ENCODE measurements at regions not wholly inside any gene's neighbourhood (a gene's known extent, or its start where the extent isn't known, plus 50 kb on each side); places are given as distances from the start of the nearest gene placed in this dataset.

DNA sequence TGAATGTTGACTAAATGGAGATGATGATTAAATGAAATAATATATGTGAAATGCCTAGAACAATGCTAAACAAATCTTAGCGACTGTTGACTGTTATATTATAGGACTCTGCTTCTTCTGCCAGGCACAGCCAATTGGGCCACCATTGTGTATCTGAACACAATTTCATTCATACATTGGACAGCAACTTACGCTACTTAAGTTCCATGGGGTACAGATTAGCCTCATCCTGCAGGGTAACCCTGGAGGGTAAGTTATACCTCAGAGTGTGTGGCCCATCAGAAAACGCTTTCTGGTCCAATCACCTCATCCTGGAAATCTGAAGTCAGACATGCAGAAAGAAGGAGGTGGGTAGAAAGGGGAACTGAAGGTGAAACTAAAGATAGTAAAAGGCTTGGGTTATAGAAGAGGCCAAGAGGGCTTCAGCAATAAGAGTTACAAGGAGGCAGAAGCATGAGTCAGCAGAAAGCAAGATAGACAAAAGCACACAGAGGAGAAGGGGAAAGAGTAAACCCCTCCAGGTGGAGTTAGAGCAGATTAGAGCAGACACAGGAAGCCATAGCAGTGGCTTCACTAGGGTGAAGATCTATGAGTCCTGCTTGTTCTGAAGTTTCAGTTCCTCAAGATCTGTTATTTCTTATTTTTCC is 119.3 kb upstream of the SLC24A5 start:
- no peaks in the 10 kb centered on the region for H3K36me3 ChIP-seq (ENCODE audit: insufficient read depth, low read length)
- FAIRE-seq (no peak), DNase-seq (ENCODE audit: low read depth) (no peak)
- H3K36me3 Mint-ChIP-seq (ENCODE audit: low read depth, unreplicated experiment): no peaks in the 10 kb centered on the region
- H3K27me3 Mint-ChIP-seq (ENCODE audit: low read depth, unreplicated experiment): peaks cover 10% of the 10 kb centered on the region
- H3K9ac ChIP-seq (ENCODE audit: low read length): no peak overlapping the region
- H4K20me1 ChIP-seq (ENCODE audit: insufficient read depth, low read length): no peaks in the 10 kb centered on the region
- peaks cover 2% of the 10 kb centered on the region for H3K4me1 Mint-ChIP-seq (ENCODE audit: low read depth, unreplicated experiment)
- no peaks in the 10 kb centered on the region for H3K9me3 ChIP-seq (ENCODE audit: insufficient read depth, low read depth, low read length)
- no peaks in the 10 kb centered on the region for H3K79me2 ChIP-seq (ENCODE audit: insufficient read depth, low read length)
- H3K4me3 ChIP-seq (ENCODE audit: insufficient read depth, low read depth, low read length): no peak overlapping the region
- TF ChIP-seq CTCF (IDR thresholded peaks at IDR 0.05; ENCODE audit: insufficient read depth, low read depth, low read length) (no peak), EZH2 (IDR thresholded peaks at IDR 0.05; ENCODE audit: insufficient read depth, low read length) (no peak)
- H3K4me2 ChIP-seq (ENCODE audit: low read length): no peak overlapping the region
- H2AFZ ChIP-seq (ENCODE audit: low read depth, low read length): no peak overlapping the region
- H3K27ac Mint-ChIP-seq (ENCODE audit: unreplicated experiment): no peak overlapping the region
- H3K27ac ChIP-seq (ENCODE audit: low read depth, low read length): no peak overlapping the region
- peaks cover 1% of the 10 kb centered on the region for H3K9me3 Mint-ChIP-seq (ENCODE audit: unreplicated experiment)
- H3K27me3 ChIP-seq (ENCODE audit: insufficient read depth, low read length): no peaks in the 10 kb centered on the region
- H3K4me1 ChIP-seq (ENCODE audit: insufficient read depth, low read length): no peaks in the 10 kb centered on the region
- no peak overlapping the region for H3K4me3 Mint-ChIP-seq (ENCODE audit: unreplicated experiment)

DNA sequence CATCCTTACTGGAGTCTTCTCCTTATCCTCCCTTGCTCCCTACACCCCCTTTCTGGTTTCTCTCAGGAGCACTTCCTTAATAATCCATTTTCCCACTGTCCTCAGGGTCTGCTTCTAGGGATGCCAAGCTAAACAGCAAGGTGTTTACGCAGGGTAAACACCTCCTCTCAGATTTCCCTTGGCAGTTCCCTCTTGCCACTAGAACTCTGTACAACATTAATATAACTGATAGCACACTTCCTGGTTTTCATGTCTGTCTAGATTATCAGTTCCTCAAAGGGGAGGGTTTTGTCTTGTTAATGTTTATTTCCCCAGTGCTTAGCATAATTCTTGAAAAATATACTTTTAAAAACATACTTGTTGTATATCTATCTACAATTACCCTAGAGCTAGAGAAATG is 118.0 kb upstream of the SLC24A5 start:
- Histone ChIP-seq H3K36me3 (ENCODE audit: insufficient read depth, low read length) (no peaks in the 10 kb centered on the region), H4K20me1 (ENCODE audit: insufficient read depth, low read length) (no peaks in the 10 kb centered on the region), H3K4me3 (ENCODE audit: insufficient read depth, low read depth, low read length) (no peak overlapping the region), H3K9me3 (ENCODE audit: insufficient read depth, low read depth, low read length) (no peaks in the 10 kb centered on the region), H2AFZ (ENCODE audit: low read depth, low read length) (no peak overlapping the region), H3K79me2 (ENCODE audit: insufficient read depth, low read length) (no peaks in the 10 kb centered on the region), H3K9ac (ENCODE audit: low read length) (no peak overlapping the region), H3K27ac (ENCODE audit: low read depth, low read length) (no peak overlapping the region), H3K4me2 (ENCODE audit: low read length) (no peak overlapping the region), H3K4me1 (ENCODE audit: insufficient read depth, low read length) (no peaks in the 10 kb centered on the region), H3K27me3 (ENCODE audit: insufficient read depth, low read length) (no peaks in the 10 kb centered on the region)
- DNase-seq (ENCODE audit: low read depth): no peak
- peaks cover 2% of the 10 kb centered on the region for H3K4me1 Mint-ChIP-seq (ENCODE audit: low read depth, unreplicated experiment)
- FAIRE-seq: no peak
- H3K9me3 Mint-ChIP-seq (ENCODE audit: unreplicated experiment): peaks cover 2% of the 10 kb centered on the region
- no peak overlapping the region for H3K4me3 Mint-ChIP-seq (ENCODE audit: unreplicated experiment)
- TF ChIP-seq EZH2 (IDR thresholded peaks at IDR 0.05; ENCODE audit: insufficient read depth, low read length) (no peak), CTCF (IDR thresholded peaks at IDR 0.05; ENCODE audit: insufficient read depth, low read depth, low read length) (no peak)
- no peaks in the 10 kb centered on the region for H3K36me3 Mint-ChIP-seq (ENCODE audit: low read depth, unreplicated experiment)
- H3K27ac Mint-ChIP-seq (ENCODE audit: unreplicated experiment): no peak overlapping the region
- peaks cover 13% of the 10 kb centered on the region for H3K27me3 Mint-ChIP-seq (ENCODE audit: low read depth, unreplicated experiment)

DNA sequence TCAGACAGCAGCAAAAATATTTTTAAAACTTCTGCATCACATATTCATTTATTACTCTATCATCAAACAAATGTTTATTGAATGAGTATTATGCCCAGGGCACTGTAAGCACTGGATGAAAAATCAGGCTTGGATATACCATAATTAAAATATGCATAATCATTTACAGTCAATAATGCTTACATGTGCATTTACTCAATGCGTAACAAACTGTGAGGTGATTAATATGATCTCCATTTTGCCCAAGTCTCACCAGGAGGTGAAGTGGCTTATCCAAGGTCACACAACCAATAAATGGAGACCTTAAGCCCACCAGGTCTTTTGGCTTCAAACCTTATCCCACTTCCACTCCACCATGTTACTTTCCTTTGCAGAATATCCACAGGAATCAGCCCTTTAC is 117.3 kb upstream of the SLC24A5 start:
- H2AFZ ChIP-seq (ENCODE audit: low read depth, low read length): no peak overlapping the region
- no peaks in the 10 kb centered on the region for H4K20me1 ChIP-seq (ENCODE audit: insufficient read depth, low read length)
- no peak for TF ChIP-seq EZH2 (IDR thresholded peaks at IDR 0.05; ENCODE audit: insufficient read depth, low read length)
- TF ChIP-seq CTCF (IDR thresholded peaks at IDR 0.05; ENCODE audit: insufficient read depth, low read depth, low read length): no peak
- H3K36me3 Mint-ChIP-seq (ENCODE audit: low read depth, unreplicated experiment): no peaks in the 10 kb centered on the region
- DNase-seq (ENCODE audit: low read depth) (no peak), FAIRE-seq (no peak)
- peaks cover 2% of the 10 kb centered on the region for H3K9me3 Mint-ChIP-seq (ENCODE audit: unreplicated experiment)
- no peaks in the 10 kb centered on the region for H3K36me3 ChIP-seq (ENCODE audit: insufficient read depth, low read length)
- no peaks in the 10 kb centered on the region for H3K27me3 ChIP-seq (ENCODE audit: insufficient read depth, low read length)
- H3K27ac Mint-ChIP-seq (ENCODE audit: unreplicated experiment): no peak overlapping the region
- H3K4me1 ChIP-seq (ENCODE audit: insufficient read depth, low read length): no peaks in the 10 kb centered on the region
- H3K9me3 ChIP-seq (ENCODE audit: insufficient read depth, low read depth, low read length): no peaks in the 10 kb centered on the region
- no peak overlapping the region for H3K27ac ChIP-seq (ENCODE audit: low read depth, low read length)
- no peak overlapping the region for H3K4me3 ChIP-seq (ENCODE audit: insufficient read depth, low read depth, low read length)
- H3K4me3 Mint-ChIP-seq (ENCODE audit: unreplicated experiment): no peak overlapping the region
- no peaks in the 10 kb centered on the region for H3K79me2 ChIP-seq (ENCODE audit: insufficient read depth, low read length)
- no peak overlapping the region for H3K9ac ChIP-seq (ENCODE audit: low read length)
- peaks cover 19% of the 10 kb centered on the region for H3K27me3 Mint-ChIP-seq (ENCODE audit: low read depth, unreplicated experiment)
- no peak overlapping the region for H3K4me2 ChIP-seq (ENCODE audit: low read length)
- peaks cover 2% of the 10 kb centered on the region for H3K4me1 Mint-ChIP-seq (ENCODE audit: low read depth, unreplicated experiment)
